SK-N-MC (cell line): ENCODE measurements at regions not wholly inside any gene's neighbourhood (a gene's known extent, or its start where the extent isn't known, plus 50 kb on each side); places are given as distances from the start of the nearest gene placed in this dataset.

ENCODE experiments used
- EZH2 ChIP-seq: fragments of 200-600 bp; sonication (generic); IDR thresholded peaks from one replicate; pipeline ENCODE4 v1.6.1; 2017; ENCODE audit warnings: antibody characterized with exemption
- FOXP2 ChIP-seq: optimal IDR thresholded peaks from 2 replicates; pipeline ENCODE3; 2011; ENCODE audit warnings: mild to moderate bottlenecking, moderate library complexity; ENCODE audit not compliant: insufficient read depth; ENCODE audit errors: extremely low read length, control extremely low read depth
- POLR2AphosphoS5 ChIP-seq: IDR thresholded peaks from 2 replicates; pipeline ENCODE4 v1.6.1; 2012; ENCODE audit warnings: mild to moderate bottlenecking, low read depth, low read length, borderline replicate concordance

DNA sequence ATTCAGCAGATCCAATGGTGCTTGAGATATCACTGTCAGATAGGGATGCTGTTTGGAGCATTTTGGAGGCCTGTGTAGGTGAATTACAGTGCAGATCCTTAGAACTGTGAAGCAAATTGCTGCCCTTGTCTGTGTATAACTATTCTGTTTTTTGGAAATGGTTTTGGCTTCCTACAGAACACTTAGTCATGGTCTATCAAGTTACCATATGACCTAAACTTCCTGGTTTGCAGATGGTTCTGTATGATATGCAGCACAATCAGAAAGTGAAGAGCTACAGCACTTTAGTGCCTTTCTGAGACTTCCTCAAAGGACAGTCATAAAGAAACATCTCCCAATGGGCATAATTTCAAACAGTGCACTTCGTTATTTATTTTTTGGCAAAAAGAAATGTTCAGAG is 688.6 kb downstream of the SH3BGRL start:
- no peak for TF ChIP-seq POLR2AphosphoS5
- TF ChIP-seq EZH2 = no peak
- no peak for TF ChIP-seq FOXP2
